Spleen (tissue), 7 donors: ENCODE measurements at regions not wholly inside any gene's neighbourhood (a gene's known extent, or its start where the extent isn't known, plus 50 kb on each side); places are given as distances from the start of the nearest gene placed in this dataset.

Experiments used
- CTCF ChIP-seq, 11 experiments: fragments of 200-600 bp in 7 of 11; fragments of 450-650 bp in 4 of 11; sonication (generic) in 4 of 11; IDR thresholded peaks in 8 of 11; conservative IDR thresholded peaks in 3 of 11; 1 replicate in 7 of 11; 2 replicates in 4 of 11; pipeline versions ENCODE4 v1.4.0 to v1.8.0; 2016 to 2021; ENCODE audit warnings: antibody characterized with exemption in 11 of 11, inconsistent platforms in 4 of 11, mild to moderate bottlenecking in 1 of 11
- POLR2A ChIP-seq, 3 donors: fragments of 450-650 bp; IDR thresholded peaks; one replicate each; pipeline ENCODE4 v1.5.1; 2017; ENCODE audit warnings: antibody characterized with exemption in 3 of 3, mild to moderate bottlenecking in 1 of 3
- POLR2AphosphoS5 ChIP-seq, 3 donors: sonication (generic); formaldehyde crosslinking; IDR thresholded peaks; one replicate each; pipeline ENCODE4 v1.5.1; 2017; ENCODE audit warnings: antibody characterized with exemption in 3 of 3
- donor health status: DM: no; HTN: no; CAD: no; lungs with moderate emphysema.
- donor health status: DM: no; HTN: no; CAD: no.
- donor health status: DM: no; HTN: no; CAD: no.

DNA sequence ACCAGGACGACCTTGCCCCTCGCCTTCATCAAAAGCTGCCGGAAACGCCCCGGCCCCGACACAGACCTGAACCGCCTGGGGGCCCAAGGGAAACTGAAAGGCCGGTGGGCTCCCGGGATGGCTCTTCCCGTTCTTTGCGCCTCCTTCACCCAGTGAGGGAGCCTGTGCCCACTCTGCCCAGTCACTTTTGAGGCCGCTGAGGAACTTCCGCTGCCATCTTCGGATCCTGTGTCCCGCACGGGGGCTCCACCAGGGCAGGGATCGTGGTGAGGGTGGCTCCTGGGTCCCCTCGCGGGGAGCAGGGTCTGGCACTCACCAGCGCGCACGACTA lies 104.0 kb downstream of the PPIAL4G start:
- TF ChIP-seq CTCF (IDR thresholded peaks at IDR 0.05 in 8 of 11, conservative IDR thresholded peaks at IDR 0.05 in 3 of 11) (no peak), POLR2A (IDR thresholded peaks at IDR 0.05) (no peak), POLR2AphosphoS5 (IDR thresholded peaks at IDR 0.05) (no peak)
